ENCODE measurements at regions not wholly inside any gene's neighbourhood (a gene's known extent, or its start where the extent isn't known, plus 50 kb on each side); places are given as distances from the start of the nearest gene placed in this dataset.

GRCh38 chr18:10054366-10054765 is 140.6 kb downstream of the VAPA start:
- H3F3A ChIP-seq (ENCODE audit: control insufficient read depth, insufficient read depth), result no peaks in the 10 kb centered on the region
- H3K36me3 ChIP-seq (ENCODE audit: control insufficient read depth, low read length), result no peaks in the 10 kb centered on the region
- no peaks in the 10 kb centered on the region for H3K79me2 ChIP-seq (ENCODE audit: control insufficient read depth, low read length)
- no peaks in the 10 kb centered on the region for H3K4me1 ChIP-seq (ENCODE audit: control insufficient read depth, low read length)
- no peaks in the 10 kb centered on the region for H3K9me2 ChIP-seq (replicated peaks; ENCODE audit: control insufficient read depth, low read length)
- H3K9me3 ChIP-seq (ENCODE audit: control insufficient read depth, insufficient read depth, low read length), result no peaks in the 10 kb centered on the region
- no peaks in the 10 kb centered on the region for H4K20me1 ChIP-seq (ENCODE audit: control insufficient read depth, insufficient read depth, low read depth, low read length)
- H3K4me3 ChIP-seq (ENCODE audit: low read length), result no peak overlapping the region
- H3K4me2 ChIP-seq (ENCODE audit: low read length), result no peak overlapping the region
- H3K27ac ChIP-seq (ENCODE audit: low read depth, low read length), result no peak overlapping the region
- no peaks in the 10 kb centered on the region for H3K27me3 ChIP-seq (ENCODE audit: control insufficient read depth, low read length)
- TF ChIP-seq EZH2phosphoT487 (IDR thresholded peaks at IDR 0.05; ENCODE audit: borderline replicate concordance, low read length) (no peak), CTCF (IDR thresholded peaks at IDR 0.05; ENCODE audit: low read depth, low read length, poor library complexity, severe bottlenecking) (no peak)

- Histone ChIP-seq H3K4me3 (ENCODE audit: low read length) (no peak overlapping the region), H3K27me3 (ENCODE audit: control insufficient read depth, low read length) (no peaks in the 10 kb centered on the region), H3K9me3 (ENCODE audit: control insufficient read depth, insufficient read depth, low read length) (no peaks in the 10 kb centered on the region), H3F3A (ENCODE audit: control insufficient read depth, insufficient read depth) (no peaks in the 10 kb centered on the region), H3K27ac (ENCODE audit: low read depth, low read length) (no peak overlapping the region), H3K36me3 (ENCODE audit: control insufficient read depth, low read length) (no peaks in the 10 kb centered on the region), H3K9me2 (replicated peaks; ENCODE audit: control insufficient read depth, low read length) (no peaks in the 10 kb centered on the region), H4K20me1 (ENCODE audit: control insufficient read depth, insufficient read depth, low read depth, low read length) (no peaks in the 10 kb centered on the region), H3K79me2 (ENCODE audit: control insufficient read depth, low read length) (no peaks in the 10 kb centered on the region), H3K4me1 (ENCODE audit: control insufficient read depth, low read length) (no peaks in the 10 kb centered on the region), H3K4me2 (ENCODE audit: low read length) (no peak overlapping the region)
- TF ChIP-seq EZH2phosphoT487 (IDR thresholded peaks at IDR 0.05; ENCODE audit: borderline replicate concordance, low read length) (no peak), CTCF (IDR thresholded peaks at IDR 0.05; ENCODE audit: low read depth, low read length, poor library complexity, severe bottlenecking) (no peak)
Measured at GRCh38 chr18:10055125-10055750, 141.4 kb downstream of the VAPA start.

GRCh38 chr18:10056506-10056905 is 142.7 kb downstream of the VAPA start:
- no peaks in the 10 kb centered on the region for H3K79me2 ChIP-seq (ENCODE audit: control insufficient read depth, low read length)
- H3F3A ChIP-seq (ENCODE audit: control insufficient read depth, insufficient read depth), result no peaks in the 10 kb centered on the region
- no peak overlapping the region for H3K4me3 ChIP-seq (ENCODE audit: low read length)
- no peak overlapping the region for H3K27ac ChIP-seq (ENCODE audit: low read depth, low read length)
- no peaks in the 10 kb centered on the region for H3K9me3 ChIP-seq (ENCODE audit: control insufficient read depth, insufficient read depth, low read length)
- H3K36me3 ChIP-seq (ENCODE audit: control insufficient read depth, low read length), result no peaks in the 10 kb centered on the region
- no peak for TF ChIP-seq CTCF (IDR thresholded peaks at IDR 0.05; ENCODE audit: low read depth, low read length, poor library complexity, severe bottlenecking)
- no peak for TF ChIP-seq EZH2phosphoT487 (IDR thresholded peaks at IDR 0.05; ENCODE audit: borderline replicate concordance, low read length)
- no peaks in the 10 kb centered on the region for H3K4me1 ChIP-seq (ENCODE audit: control insufficient read depth, low read length)
- H3K27me3 ChIP-seq (ENCODE audit: control insufficient read depth, low read length), result no peaks in the 10 kb centered on the region
- no peak overlapping the region for H3K4me2 ChIP-seq (ENCODE audit: low read length)
- no peaks in the 10 kb centered on the region for H4K20me1 ChIP-seq (ENCODE audit: control insufficient read depth, insufficient read depth, low read depth, low read length)
- no peaks in the 10 kb centered on the region for H3K9me2 ChIP-seq (replicated peaks; ENCODE audit: control insufficient read depth, low read length)
